ENCODE measurements at regions not wholly inside any gene's neighbourhood (a gene's known extent, or its start where the extent isn't known, plus 50 kb on each side); places are given as distances from the start of the nearest gene placed in this dataset.

DNA sequence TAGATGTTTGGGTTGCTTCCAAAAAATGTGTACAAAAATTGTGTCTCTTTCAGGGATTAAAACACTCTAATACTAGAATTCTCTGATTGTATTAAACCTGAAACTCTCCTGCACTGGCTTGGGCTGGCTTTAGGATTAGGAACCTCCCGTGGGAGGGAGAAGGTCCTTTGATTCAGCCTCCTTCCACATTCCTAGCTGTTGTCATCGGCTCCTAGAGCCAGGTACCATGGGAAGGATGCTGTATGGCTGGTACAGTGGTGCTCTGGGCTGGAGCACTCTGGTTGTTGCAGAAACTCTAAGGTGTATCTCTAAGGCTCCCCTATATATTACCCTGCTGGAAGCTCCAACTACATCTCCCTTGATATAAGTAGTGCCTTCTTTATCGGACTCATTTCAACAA, 245.2 kb upstream of the FOXK1 start:
- TF ChIP-seq, protein P1, sequence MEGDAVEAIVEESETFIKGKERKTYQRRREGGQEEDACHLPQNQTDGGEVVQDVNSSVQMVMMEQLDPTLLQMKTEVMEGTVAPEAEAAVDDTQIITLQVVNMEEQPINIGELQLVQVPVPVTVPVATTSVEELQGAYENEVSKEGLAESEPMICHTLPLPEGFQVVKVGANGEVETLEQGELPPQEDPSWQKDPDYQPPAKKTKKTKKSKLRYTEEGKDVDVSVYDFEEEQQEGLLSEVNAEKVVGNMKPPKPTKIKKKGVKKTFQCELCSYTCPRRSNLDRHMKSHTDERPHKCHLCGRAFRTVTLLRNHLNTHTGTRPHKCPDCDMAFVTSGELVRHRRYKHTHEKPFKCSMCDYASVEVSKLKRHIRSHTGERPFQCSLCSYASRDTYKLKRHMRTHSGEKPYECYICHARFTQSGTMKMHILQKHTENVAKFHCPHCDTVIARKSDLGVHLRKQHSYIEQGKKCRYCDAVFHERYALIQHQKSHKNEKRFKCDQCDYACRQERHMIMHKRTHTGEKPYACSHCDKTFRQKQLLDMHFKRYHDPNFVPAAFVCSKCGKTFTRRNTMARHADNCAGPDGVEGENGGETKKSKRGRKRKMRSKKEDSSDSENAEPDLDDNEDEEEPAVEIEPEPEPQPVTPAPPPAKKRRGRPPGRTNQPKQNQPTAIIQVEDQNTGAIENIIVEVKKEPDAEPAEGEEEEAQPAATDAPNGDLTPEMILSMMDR (IDR thresholded peaks at IDR 0.05), result no peak
- no peak for TF ChIP-seq POLR2A (IDR thresholded peaks at IDR 0.05)
